ENCODE measurements at regions not wholly inside any gene's neighbourhood (a gene's known extent, or its start where the extent isn't known, plus 50 kb on each side); places are given as distances from the start of the nearest gene placed in this dataset.

GRCh38 chr21:22536509-22536908 lies 1538.3 kb downstream of the NCAM2 start:
- TF ChIP-seq CTBP2 (IDR thresholded peaks at IDR 0.05; ENCODE audit: borderline replicate concordance, insufficient read depth, insufficient read length, low read length) (no peak), EZH2 (IDR thresholded peaks at IDR 0.05; ENCODE audit: low read depth, low read length, severe bottlenecking) (no peak), CEBPB (IDR thresholded peaks at IDR 0.05; ENCODE audit: low read depth, low read length) (no peak), CTCF (IDR thresholded peaks at IDR 0.05; ENCODE audit: control extremely low read depth in 1 of 3, insufficient read depth in 1 of 3, low read depth in 1 of 3, low read length in 3 of 3) (no peak), NRF1 (IDR thresholded peaks at IDR 0.05; ENCODE audit: low read depth, low read length) (no peak), RFX5 (IDR thresholded peaks at IDR 0.05; ENCODE audit: borderline replicate concordance, low read depth, low read length) (no peak), SRF (IDR thresholded peaks at IDR 0.05; ENCODE audit: low read depth, low read length) (no peak), EP300 (IDR thresholded peaks at IDR 0.05; ENCODE audit: borderline replicate concordance in 1 of 2, low read depth in 2 of 2, low read length in 2 of 2) (no peak), HDAC2 (IDR thresholded peaks at IDR 0.05; ENCODE audit: borderline replicate concordance in 1 of 2, low read depth in 2 of 2, low read length in 2 of 2) (no peak), POLR2A (IDR thresholded peaks at IDR 0.05; ENCODE audit: control extremely low read depth in 1 of 2, low read depth in 2 of 2, low read length in 2 of 2) (no peak), SIN3A (conservative IDR thresholded peaks at IDR 0.05 in 1 of 2, IDR thresholded peaks at IDR 0.05 in 1 of 2; ENCODE audit: low read depth in 1 of 2, low read length in 2 of 2) (no peak), YY1 (IDR thresholded peaks at IDR 0.05; ENCODE audit: low read depth, low read length) (no peak), ZNF274 (IDR thresholded peaks at IDR 0.05; ENCODE audit: borderline replicate concordance, extremely low read depth, low read length) (no peak)

Measured in H1 (cell line).